A673 (cell line): ENCODE measurements at regions not wholly inside any gene's neighbourhood (a gene's known extent, or its start where the extent isn't known, plus 50 kb on each side); places are given as distances from the start of the nearest gene placed in this dataset.

Experiments used
- BruUV-seq: library from RNA; stranded (reverse); fragments of 400-500 nt; replicated peaks from 2 replicates; lab custom pipeline; 2021; lab: Mats Ljungman, UMichigan
- CTCF ChIA-PET: fragments of 300-600 bp; sonication (Branson Sonifier 250); formaldehyde crosslinking; loops from one replicate; lab custom pipeline; 2022; ENCODE audit warnings: antibody characterized with exemption; lab: Charles Lee
- POLR2A ChIA-PET: fragments of 300-600 bp; sonication (Branson Sonifier 250); formaldehyde crosslinking; loops from one replicate; lab custom pipeline; 2022; ENCODE audit warnings: antibody characterized with exemption; ENCODE audit not compliant: low non-redundant PET; lab: Charles Lee
- DNase-seq: peaks from one replicate; pipeline ENCODE4 v3.0.0-alpha.2; 2015; ENCODE audit warnings: low spot score
- H3K27ac ChIP-seq: fragments of 200-600 bp; sonication (generic); 2 replicates; pipeline ENCODE4 v1.5.1; 2016; ENCODE audit warnings: mixed run types, low read depth, mild to moderate bottlenecking, mixed read lengths, antibody characterized with exemption, low read length; ENCODE audit not compliant: poor library complexity, severe bottlenecking
- H3K27me3 ChIP-seq: fragments of 200-600 bp; sonication (generic); replicated peaks from 2 replicates; pipeline ENCODE4 v1.6.1; 2017; ENCODE audit warnings: mixed run types, low read depth, mild to moderate bottlenecking, mixed read lengths, antibody characterized with exemption, low read length; ENCODE audit not compliant: insufficient read depth, poor library complexity
- H3K36me3 ChIP-seq: fragments of 200-600 bp; sonication (generic); 2 replicates; pipeline ENCODE4 v1.6.1; 2016; ENCODE audit warnings: mixed run types, mild to moderate bottlenecking, mixed read lengths, antibody characterized with exemption, low read length; ENCODE audit not compliant: insufficient read depth, poor library complexity, severe bottlenecking
- H3K4me1 ChIP-seq: fragments of 200-600 bp; sonication (generic); 2 replicates; pipeline ENCODE4 v1.6.1; 2017; ENCODE audit warnings: mixed run types, mild to moderate bottlenecking, mixed read lengths, antibody characterized with exemption, low read length; ENCODE audit not compliant: insufficient read depth, poor library complexity, severe bottlenecking
- H3K4me3 ChIP-seq: fragments of 200-600 bp; sonication (generic); 2 replicates; pipeline ENCODE4 v1.5.1; 2016; ENCODE audit warnings: low read depth, mixed run types, mild to moderate bottlenecking, mixed read lengths, low read length; ENCODE audit not compliant: poor library complexity, severe bottlenecking
- H3K9me3 ChIP-seq: fragments of 200-600 bp; sonication (generic); 2 replicates; pipeline ENCODE4 v1.6.1; 2016; ENCODE audit warnings: mixed run types, low read depth, mild to moderate bottlenecking, mixed read lengths, antibody characterized with exemption, low read length; ENCODE audit not compliant: poor library complexity, severe bottlenecking
- CTCF ChIP-seq: fragments of 300-800, 200-600 bp; sonication (generic); conservative IDR thresholded peaks from 2 replicates; pipeline ENCODE4 v1.5.1; 2017; ENCODE audit warnings: low read depth, mild to moderate bottlenecking, antibody characterized with exemption, low read length, moderate library complexity, mixed read lengths
- EZH2 ChIP-seq: fragments of 200-600 bp; sonication (generic); IDR thresholded peaks from 2 replicates; pipeline ENCODE4 v1.6.1; 2017; ENCODE audit warnings: borderline replicate concordance, low read depth, mild to moderate bottlenecking, mixed read lengths, antibody characterized with exemption, low read length; ENCODE audit not compliant: poor library complexity, severe bottlenecking
- intact Hi-C: fragments of 100-400 bp; cut with micrococcal nuclease; formaldehyde crosslinking; loops from one replicate; pipeline ENCODE4 v1.10.0; 2022; ENCODE audit not compliant: unreplicated experiment

GRCh38 chr17:69704935-69705334 lies 290.4 kb downstream of the MAP2K6 start:
- Histone ChIP-seq H3K27me3 (peaks cover 5% of the 10 kb centered on the region), H3K36me3 (no peaks in the 10 kb centered on the region), H3K27ac (no peak overlapping the region), H3K4me3 (no peak overlapping the region), H3K4me1 (no peaks in the 10 kb centered on the region), H3K9me3 (no peaks in the 10 kb centered on the region)
- no peak for DNase-seq
- no TSS peak for BruUV-seq
- CTCF ChIA-PET = no interaction called here
- POLR2A ChIA-PET = no interaction called here
- no peak for TF ChIP-seq CTCF
- TF ChIP-seq EZH2 = no peak
- intact Hi-C loops = no loop called here

DNA sequence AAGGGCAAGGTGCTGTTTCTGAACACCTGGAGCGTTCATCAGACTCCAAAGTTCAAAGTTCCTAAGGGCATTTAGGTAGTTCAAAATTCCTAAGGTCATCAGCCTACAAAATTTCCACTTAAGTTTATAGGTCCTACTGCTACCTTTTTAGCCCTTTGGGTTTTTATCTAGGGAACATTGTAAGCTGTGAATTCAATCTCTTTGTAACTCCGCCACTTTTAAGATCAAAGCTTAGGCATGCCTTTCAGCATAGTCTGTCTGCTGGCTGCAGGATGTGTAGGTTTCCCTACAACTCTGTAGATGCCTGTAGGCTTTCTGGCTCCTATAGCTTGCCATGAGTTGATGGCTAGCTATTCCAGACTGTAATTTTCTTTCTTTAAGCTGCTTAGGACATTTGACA lies 291.6 kb downstream of the MAP2K6 start:
- BruUV-seq = no TSS peak
- H3K36me3 ChIP-seq = no peaks in the 10 kb centered on the region
- H3K27ac ChIP-seq = no peak overlapping the region
- TF ChIP-seq EZH2 = no peak
- TF ChIP-seq CTCF = no peak
- intact Hi-C loops = loop anchor here (2.0 kb wide), 1 partner anchor 19 kb away; no protein-coding TSS in a partner anchor
- no peaks in the 10 kb centered on the region for H3K4me1 ChIP-seq
- H3K9me3 ChIP-seq = no peaks in the 10 kb centered on the region
- no peak overlapping the region for H3K4me3 ChIP-seq
- ChIA-PET CTCF (no interaction called here), POLR2A (interaction anchor here (0.6 kb wide), 1 partner anchor 134 kb away, joined by 3 read pairs; no protein-coding TSS in a partner anchor)
- peaks cover 5% of the 10 kb centered on the region for H3K27me3 ChIP-seq
- DNase-seq = no peak

DNA sequence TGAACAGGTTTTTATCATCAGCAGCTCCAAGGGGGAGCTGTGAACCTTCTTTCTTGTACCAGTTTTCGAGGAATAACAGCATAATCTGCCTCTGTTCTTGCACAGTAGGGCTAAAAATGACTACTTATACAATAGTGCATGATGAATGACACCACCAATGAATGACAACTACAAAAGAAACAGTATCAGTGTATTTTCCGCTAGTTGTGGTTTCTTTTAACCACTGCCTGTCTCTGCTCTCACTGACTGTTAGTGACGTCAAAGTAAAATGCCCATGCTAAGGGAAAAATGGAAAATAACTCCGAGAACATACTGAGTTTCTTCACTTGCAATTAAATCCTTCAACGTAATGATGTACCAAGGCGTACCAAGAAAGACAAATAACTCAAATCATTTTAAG lies 294.9 kb downstream of the MAP2K6 start:
- Histone ChIP-seq H3K36me3 (no peaks in the 10 kb centered on the region), H3K4me3 (no peak overlapping the region), H3K27me3 (peaks cover 5% of the 10 kb centered on the region), H3K4me1 (no peaks in the 10 kb centered on the region), H3K27ac (no peak overlapping the region), H3K9me3 (no peaks in the 10 kb centered on the region)
- POLR2A ChIA-PET = no interaction called here
- intact Hi-C loops = no loop called here
- TF ChIP-seq EZH2 = no peak
- TF ChIP-seq CTCF = no peak
- CTCF ChIA-PET = no interaction called here
- BruUV-seq = no TSS peak
- no peak for DNase-seq
